BLaER1 (cell line): ENCODE measurements at regions not wholly inside any gene's neighbourhood (a gene's known extent, or its start where the extent isn't known, plus 50 kb on each side); places are given as distances from the start of the nearest gene placed in this dataset.

Experiments
- H3K27ac ChIP-seq: shearing (Covaris generic); formaldehyde crosslinking; 2 replicates; pipeline ENCODE4 v1.8.1; 2022
- H3K27me3 ChIP-seq: shearing (Covaris generic); formaldehyde crosslinking; 2 replicates; pipeline ENCODE4 v1.8.1; 2022
- H3K36me3 ChIP-seq: shearing (Covaris generic); formaldehyde crosslinking; 2 replicates; pipeline ENCODE4 v1.8.1; 2022
- H3K4me1 ChIP-seq: shearing (Covaris generic); formaldehyde crosslinking; 2 replicates; pipeline ENCODE4 v1.8.1; 2022
- H3K4me2 ChIP-seq: shearing (Covaris generic); formaldehyde crosslinking; 2 replicates; pipeline ENCODE4 v1.8.1; 2022
- H3K4me3 ChIP-seq: shearing (Covaris generic); formaldehyde crosslinking; 2 replicates; pipeline ENCODE4 v1.8.1; 2022
- H3K9ac ChIP-seq: shearing (Covaris generic); formaldehyde crosslinking; 2 replicates; pipeline ENCODE4 v1.8.1; 2022
- H3K9me3 ChIP-seq: shearing (Covaris generic); formaldehyde crosslinking; 2 replicates; pipeline ENCODE4 v1.8.1; 2022
- H4K20me1 ChIP-seq: shearing (Covaris generic); formaldehyde crosslinking; 2 replicates; pipeline ENCODE4 v1.8.1; 2022
- Cebpa-rat ChIP-seq: shearing (Covaris generic); IDR thresholded peaks from 2 replicates; pipeline ENCODE4 v1.8.1; 2022

DNA sequence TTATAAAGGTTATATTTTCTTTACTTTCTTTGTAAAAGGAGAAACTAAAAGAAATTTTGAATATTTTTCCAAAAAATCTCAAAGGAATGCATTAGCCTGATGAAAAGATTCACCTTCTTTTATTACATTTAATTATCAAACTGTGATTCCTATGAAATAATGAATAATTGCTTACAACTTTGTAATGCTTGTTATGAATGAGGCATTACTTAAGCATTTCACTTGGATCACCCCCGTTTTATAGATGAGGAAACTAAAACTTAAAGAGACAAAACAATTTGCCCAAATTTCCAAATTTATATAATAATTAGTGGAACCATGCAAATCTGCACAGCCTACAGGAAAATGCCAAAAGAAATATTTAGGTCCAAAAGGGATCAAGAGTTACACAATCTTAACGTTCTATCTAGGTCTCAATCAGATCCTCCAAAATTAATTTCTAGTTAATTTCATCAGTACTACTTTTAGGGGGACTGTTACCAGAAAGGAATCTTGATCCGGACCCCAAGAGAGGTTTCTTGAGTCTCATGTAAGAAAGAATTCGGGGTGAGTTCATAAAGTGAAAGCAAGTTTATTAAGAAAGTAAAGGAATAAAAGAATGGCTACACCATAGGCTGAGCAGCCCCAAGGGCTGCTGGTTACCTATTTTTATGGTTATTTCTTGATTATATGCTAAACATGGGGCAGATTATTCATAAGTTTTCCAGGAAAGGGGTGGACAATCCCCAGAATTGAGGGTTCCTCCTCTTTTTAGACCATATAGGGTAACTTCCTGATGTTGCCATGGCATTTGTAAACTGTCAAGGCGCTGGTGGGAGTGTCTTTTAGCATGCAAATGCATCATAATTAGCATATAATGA lies 288.0 kb downstream of the ADGB start:
- no peak for TF ChIP-seq Cebpa-rat
- Histone ChIP-seq H3K4me2 (no peak overlapping the region), H3K27me3 (no peaks in the 10 kb centered on the region)

DNA sequence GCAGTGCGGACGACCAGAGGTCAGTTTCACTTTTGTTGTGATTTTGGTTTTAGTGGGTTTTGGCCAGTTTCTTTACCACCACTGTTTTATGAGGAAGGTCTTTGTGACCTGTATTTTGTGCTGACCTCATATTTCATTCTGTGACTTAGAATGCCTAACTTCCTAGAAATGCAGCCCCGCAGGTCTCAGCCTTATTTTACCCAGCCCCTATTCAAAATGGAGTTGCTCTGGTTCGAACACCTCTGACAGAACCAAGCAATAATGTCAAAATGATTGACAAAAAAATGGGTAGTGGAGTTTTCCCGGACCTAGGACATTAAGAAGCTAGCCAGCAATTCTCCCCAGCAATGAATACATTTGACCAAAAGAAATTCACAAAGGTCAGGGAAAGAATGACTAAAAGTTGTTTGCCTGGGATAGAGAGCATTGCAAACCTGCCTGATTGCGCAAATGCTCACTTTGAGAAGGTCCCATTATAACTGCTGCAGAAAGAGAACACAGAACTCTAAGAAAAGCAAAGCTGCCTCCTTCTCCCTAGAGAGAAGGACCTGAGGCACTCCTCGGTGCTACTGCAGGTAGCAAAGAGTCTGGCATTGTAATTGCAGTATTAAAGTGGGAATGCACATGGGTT lies 288.8 kb downstream of the ADGB start:
- TF ChIP-seq Cebpa-rat: no peak
- H3K4me1 ChIP-seq: no peaks in the 10 kb centered on the region; the same call in 1 of the 2 replicates
- H4K20me1 ChIP-seq: no peaks in the 10 kb centered on the region
- H3K4me2 ChIP-seq: no peak overlapping the region
- H3K9me3 ChIP-seq: no peaks in the 10 kb centered on the region
- H3K27ac ChIP-seq: no peak overlapping the region
- no peak overlapping the region for H3K4me3 ChIP-seq
- no peaks in the 10 kb centered on the region for H3K36me3 ChIP-seq
- no peak overlapping the region for H3K9ac ChIP-seq
- no peaks in the 10 kb centered on the region for H3K27me3 ChIP-seq

More for the DNA sequence above, 288.0 kb downstream of the ADGB start:
- Histone ChIP-seq H3K36me3 (no peaks in the 10 kb centered on the region), H3K4me3 (no peak overlapping the region), H4K20me1 (no peaks in the 10 kb centered on the region), H3K27ac (no peak overlapping the region), H3K4me1 (no peaks in the 10 kb centered on the region), H3K9me3 (no peaks in the 10 kb centered on the region), H3K9ac (no peak overlapping the region)

DNA sequence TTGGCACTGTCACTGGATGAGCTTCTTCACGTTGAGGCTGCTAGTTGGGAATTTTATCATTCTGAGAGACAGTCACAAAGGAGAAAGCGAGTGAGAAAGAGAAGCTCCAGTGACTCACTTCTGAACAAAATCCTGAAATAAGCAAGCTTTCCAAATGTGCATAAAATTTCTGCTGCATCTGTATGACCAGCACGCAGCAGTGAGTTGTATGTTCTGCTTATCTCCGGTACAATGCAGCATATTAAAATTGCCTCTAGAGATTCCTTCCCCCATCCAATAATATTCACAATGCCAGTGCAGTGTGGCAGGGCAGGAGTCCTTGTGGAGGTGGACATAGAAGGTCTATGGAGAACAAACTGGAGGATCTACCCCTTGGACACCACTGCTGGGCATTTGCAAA lies 290.5 kb downstream of the ADGB start:
- Histone ChIP-seq H3K27me3 (no peaks in the 10 kb centered on the region), H3K4me2 (no peak overlapping the region), H3K27ac (no peak overlapping the region), H3K36me3 (no peaks in the 10 kb centered on the region), H3K4me3 (no peak overlapping the region), H3K9ac (no peak overlapping the region), H3K9me3 (no peaks in the 10 kb centered on the region), H4K20me1 (no peaks in the 10 kb centered on the region), H3K4me1 (no peaks in the 10 kb centered on the region; the same call in 1 of the 2 replicates)
- TF ChIP-seq Cebpa-rat: no peak

DNA sequence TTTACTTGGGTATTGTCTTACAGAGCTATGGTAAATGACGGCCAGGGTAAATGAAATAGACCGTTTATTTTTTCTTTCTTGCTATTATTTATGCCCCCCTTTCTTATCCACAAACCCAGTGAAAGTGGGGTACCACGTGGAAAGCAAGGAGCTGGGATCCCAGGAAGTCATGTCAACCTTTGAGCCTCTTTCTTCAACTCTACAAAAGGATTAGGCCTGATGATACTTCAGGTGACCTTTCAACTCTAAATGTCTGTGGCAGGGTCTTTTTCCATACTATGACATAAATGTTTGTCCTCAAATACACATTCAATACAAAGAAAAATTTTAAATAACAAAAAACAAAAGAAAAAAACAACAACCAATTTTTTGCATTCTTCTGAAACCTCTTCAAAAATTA lies 291.4 kb downstream of the ADGB start:
- Histone ChIP-seq H4K20me1 (no peaks in the 10 kb centered on the region), H3K9me3 (no peaks in the 10 kb centered on the region), H3K4me1 (no peaks in the 10 kb centered on the region; the same call in 1 of the 2 replicates), H3K4me3 (no peak overlapping the region), H3K27ac (no peak overlapping the region), H3K27me3 (no peaks in the 10 kb centered on the region), H3K4me2 (no peak overlapping the region), H3K36me3 (no peaks in the 10 kb centered on the region), H3K9ac (no peak overlapping the region)
- TF ChIP-seq Cebpa-rat: no peak

DNA sequence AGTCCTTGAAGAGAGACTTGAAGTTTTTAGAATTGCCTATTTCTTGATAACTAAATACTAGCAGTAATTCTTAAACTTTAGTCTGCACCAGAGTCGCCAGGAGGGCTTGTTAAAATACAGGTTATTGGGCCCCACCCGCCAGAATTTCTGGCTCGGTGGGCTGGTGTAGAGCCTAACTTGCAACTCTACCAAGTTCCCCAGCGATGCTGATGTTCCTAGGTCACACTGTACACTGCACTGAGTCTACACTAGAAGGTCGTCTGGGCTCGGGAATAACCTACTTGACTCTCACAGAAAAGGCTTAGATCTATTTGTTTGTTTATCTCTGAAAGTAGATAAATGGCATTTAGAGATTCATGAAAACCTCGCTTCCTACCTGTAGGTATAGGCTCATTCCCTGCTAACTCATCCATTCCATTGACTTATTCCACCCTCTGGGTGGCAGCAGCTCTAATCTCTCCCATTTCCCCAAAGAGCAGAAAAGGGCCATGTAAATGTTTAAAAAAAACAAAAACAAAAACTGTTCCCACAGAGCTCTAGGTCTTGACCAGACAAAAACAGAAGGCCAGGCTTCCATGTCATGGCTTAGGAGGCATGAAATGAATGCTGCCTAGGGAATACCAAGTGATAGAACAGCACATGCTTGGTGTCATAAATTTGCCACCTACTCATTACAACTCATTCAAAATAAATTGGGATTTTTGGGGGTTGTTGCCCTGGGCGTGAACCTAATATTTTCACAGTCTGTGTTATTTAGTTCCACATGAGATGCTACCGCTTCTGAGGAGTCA lies 292.1 kb downstream of the ADGB start:
- H3K36me3 ChIP-seq: no peaks in the 10 kb centered on the region
- TF ChIP-seq Cebpa-rat: no peak
- H3K27ac ChIP-seq: no peak overlapping the region
- H3K4me3 ChIP-seq: no peak overlapping the region
- H4K20me1 ChIP-seq: no peaks in the 10 kb centered on the region
- H3K4me1 ChIP-seq: no peaks in the 10 kb centered on the region; the same call in 1 of the 2 replicates
- H3K9ac ChIP-seq: no peak overlapping the region
- H3K9me3 ChIP-seq: no peaks in the 10 kb centered on the region
- H3K4me2 ChIP-seq: no peak overlapping the region
- H3K27me3 ChIP-seq: no peaks in the 10 kb centered on the region

DNA sequence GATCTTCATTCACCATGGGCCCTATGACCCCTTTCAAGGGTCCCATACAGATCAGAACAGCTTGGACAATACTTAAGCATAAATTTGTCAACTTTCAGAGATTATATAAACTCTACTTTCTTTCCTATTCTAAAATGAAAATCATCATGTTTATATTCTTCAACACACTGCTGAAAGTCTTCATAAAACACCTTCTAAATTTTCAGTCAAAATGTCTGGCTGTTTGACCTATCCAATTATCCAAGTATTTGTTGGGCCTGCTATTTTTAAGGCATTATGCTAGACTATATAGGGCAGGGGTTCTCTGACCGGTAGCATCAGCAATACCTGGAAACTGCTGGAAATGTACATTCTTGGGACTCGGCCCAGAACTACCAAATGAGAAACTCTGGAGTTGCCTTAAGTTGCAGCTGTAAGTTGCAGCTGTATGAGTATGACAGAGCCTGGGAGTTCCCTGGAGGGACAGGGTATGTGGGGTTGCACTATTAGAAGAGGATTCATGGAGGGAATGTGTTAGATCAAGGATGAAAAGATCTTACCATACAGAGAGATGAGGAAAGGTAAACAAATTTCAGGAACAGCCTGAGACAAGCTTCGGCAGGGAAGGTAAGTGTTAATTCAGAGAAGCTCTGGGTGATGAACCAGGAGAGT lies 293.0 kb downstream of the ADGB start:
- H3K9ac ChIP-seq: no peak overlapping the region
- no peaks in the 10 kb centered on the region for H3K9me3 ChIP-seq
- H3K4me3 ChIP-seq: no peak overlapping the region
- H3K27ac ChIP-seq: no peak overlapping the region
- H3K27me3 ChIP-seq: no peaks in the 10 kb centered on the region
- no peak for TF ChIP-seq Cebpa-rat
- H4K20me1 ChIP-seq: no peaks in the 10 kb centered on the region
- H3K36me3 ChIP-seq: no peaks in the 10 kb centered on the region
- no peak overlapping the region for H3K4me2 ChIP-seq
- H3K4me1 ChIP-seq: no peaks in the 10 kb centered on the region; the same call in 1 of the 2 replicates

DNA sequence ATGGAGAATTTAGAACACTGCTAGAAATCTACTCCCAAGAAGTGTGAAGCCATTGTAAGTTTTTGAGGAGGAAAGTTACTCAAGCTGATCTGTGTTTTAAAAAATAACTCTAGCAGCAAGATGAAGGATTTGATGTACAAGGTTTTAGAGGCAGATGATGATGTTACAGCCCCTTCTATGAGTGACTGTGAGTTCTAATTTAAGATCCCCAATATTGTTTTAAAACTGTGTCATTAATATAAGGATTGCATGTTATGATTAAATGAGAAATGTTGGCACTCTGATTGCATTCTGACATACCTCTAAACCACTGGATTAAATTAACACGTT lies 293.5 kb downstream of the ADGB start:
- TF ChIP-seq Cebpa-rat: no peak
- Histone ChIP-seq H3K9ac (no peak overlapping the region), H3K4me1 (no peaks in the 10 kb centered on the region; the same call in 1 of the 2 replicates), H3K4me2 (no peak overlapping the region), H3K27ac (no peak overlapping the region), H3K36me3 (no peaks in the 10 kb centered on the region), H4K20me1 (no peaks in the 10 kb centered on the region), H3K27me3 (no peaks in the 10 kb centered on the region), H3K4me3 (no peak overlapping the region), H3K9me3 (no peaks in the 10 kb centered on the region)

DNA sequence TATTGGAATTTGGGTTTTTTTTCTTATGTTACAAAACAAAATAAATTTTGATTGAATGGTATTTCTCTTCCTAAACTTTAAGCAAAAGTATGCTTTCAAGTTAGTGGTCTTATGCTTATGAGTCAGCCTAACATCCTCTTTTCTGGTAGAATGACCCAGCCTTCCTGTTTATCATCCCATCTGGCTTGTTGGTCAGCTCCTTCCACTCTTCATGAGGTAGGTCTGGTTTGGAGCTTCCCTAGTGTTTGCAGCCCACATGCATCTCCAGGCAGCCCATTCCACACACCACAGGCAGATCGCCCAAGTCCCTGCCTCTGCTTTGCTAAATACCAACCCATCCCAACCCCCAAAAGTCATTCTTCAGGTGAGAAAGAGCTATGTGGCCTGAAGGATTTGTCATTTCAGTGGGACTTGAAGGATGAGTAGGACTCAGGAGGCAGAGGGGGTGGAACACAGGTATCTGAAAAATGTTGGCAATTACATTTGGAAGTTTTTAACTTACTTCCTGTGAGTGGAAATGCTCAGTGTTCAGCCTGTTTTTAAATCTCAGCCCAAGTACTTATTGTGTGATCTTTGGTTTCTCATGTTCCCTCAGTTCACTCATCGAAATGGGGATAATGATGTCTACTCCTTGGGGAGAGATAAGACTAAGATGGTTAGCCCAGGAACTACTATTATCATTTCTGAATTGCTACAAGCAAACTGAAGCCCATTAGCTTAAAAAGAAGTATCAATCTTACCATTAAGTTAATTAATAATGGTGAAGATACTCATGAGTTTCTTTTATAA lies 294.0 kb downstream of the ADGB start:
- no peak overlapping the region for H3K4me3 ChIP-seq

DNA sequence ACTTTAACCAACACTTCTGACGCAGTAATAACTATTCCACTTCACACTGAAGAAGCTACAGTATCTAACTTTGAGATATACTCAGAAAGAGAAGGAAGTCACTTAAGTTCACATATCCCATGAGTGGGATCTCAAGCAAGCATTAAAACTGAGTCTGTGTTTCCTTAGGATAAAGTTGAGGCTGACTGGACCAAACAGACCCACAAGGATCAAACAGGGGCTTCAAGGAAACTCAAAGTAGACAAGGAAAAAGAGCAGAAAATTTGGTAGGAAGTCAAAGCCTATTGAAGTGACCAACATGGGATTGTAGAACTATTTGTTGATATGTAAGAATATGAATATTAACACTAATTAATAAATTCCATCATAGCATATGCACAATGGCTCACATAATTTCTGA lies 294.9 kb downstream of the ADGB start:
- H3K4me3 ChIP-seq: no peak overlapping the region
- TF ChIP-seq Cebpa-rat: no peak
- no peaks in the 10 kb centered on the region for H3K27me3 ChIP-seq
- no peak overlapping the region for H3K27ac ChIP-seq
- no peaks in the 10 kb centered on the region for H4K20me1 ChIP-seq
- H3K4me1 ChIP-seq: no peaks in the 10 kb centered on the region; the same call in 1 of the 2 replicates
- H3K4me2 ChIP-seq: no peak overlapping the region
- no peaks in the 10 kb centered on the region for H3K36me3 ChIP-seq
- no peaks in the 10 kb centered on the region for H3K9me3 ChIP-seq
- no peak overlapping the region for H3K9ac ChIP-seq

More for the DNA sequence above, 294.0 kb downstream of the ADGB start:
- H3K27ac ChIP-seq: no peak overlapping the region
- H3K9me3 ChIP-seq: no peaks in the 10 kb centered on the region
- no peaks in the 10 kb centered on the region for H4K20me1 ChIP-seq
- H3K4me1 ChIP-seq: no peaks in the 10 kb centered on the region; the same call in 1 of the 2 replicates
- no peaks in the 10 kb centered on the region for H3K36me3 ChIP-seq
- no peak for TF ChIP-seq Cebpa-rat
- H3K9ac ChIP-seq: no peak overlapping the region
- H3K4me2 ChIP-seq: no peak overlapping the region
- no peaks in the 10 kb centered on the region for H3K27me3 ChIP-seq
